ENCODE measurements at regions not wholly inside any gene's neighbourhood (a gene's known extent, or its start where the extent isn't known, plus 50 kb on each side); places are given as distances from the start of the nearest gene placed in this dataset.

DNA sequence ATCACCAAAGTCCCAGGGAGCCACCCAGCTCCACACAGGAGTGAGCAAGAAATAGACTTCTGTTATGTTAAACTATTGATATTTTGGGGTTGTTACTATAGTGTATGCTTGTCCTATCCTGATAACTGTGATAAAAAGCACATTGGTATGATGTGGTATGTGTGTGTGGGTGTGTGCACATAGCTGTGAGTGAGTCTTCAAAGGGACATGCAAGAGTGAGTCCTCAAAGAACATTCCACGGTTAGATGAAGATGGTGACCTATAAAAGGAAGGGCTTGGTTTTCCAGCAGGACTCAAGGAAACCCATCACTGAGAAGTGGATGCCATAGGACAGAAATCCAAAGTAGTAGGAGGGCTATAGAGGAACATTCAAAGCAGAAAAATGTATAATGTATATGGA lies 342.9 kb downstream of the TSN start:
- TF ChIP-seq, protein P1, sequence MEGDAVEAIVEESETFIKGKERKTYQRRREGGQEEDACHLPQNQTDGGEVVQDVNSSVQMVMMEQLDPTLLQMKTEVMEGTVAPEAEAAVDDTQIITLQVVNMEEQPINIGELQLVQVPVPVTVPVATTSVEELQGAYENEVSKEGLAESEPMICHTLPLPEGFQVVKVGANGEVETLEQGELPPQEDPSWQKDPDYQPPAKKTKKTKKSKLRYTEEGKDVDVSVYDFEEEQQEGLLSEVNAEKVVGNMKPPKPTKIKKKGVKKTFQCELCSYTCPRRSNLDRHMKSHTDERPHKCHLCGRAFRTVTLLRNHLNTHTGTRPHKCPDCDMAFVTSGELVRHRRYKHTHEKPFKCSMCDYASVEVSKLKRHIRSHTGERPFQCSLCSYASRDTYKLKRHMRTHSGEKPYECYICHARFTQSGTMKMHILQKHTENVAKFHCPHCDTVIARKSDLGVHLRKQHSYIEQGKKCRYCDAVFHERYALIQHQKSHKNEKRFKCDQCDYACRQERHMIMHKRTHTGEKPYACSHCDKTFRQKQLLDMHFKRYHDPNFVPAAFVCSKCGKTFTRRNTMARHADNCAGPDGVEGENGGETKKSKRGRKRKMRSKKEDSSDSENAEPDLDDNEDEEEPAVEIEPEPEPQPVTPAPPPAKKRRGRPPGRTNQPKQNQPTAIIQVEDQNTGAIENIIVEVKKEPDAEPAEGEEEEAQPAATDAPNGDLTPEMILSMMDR (IDR thresholded peaks at IDR 0.05; ENCODE audit: insufficient read depth, low read length), result no peak
- no peak for TF ChIP-seq GABPA (IDR thresholded peaks at IDR 0.05; ENCODE audit: low read depth)

Data from HL-60 (cell line).